CD4-positive, alpha-beta T cell treated with Interferon gamma for 1 hour (primary cell): ENCODE measurements at regions not wholly inside any gene's neighbourhood (a gene's known extent, or its start where the extent isn't known, plus 50 kb on each side); places are given as distances from the start of the nearest gene placed in this dataset.

Experiments used
- DNase-seq: peaks from one replicate; pipeline ENCODE4 v3.0.0-alpha.2; 2020

- no peak for DNase-seq
Measured at GRCh38 chr1:37393173-37394120, 80.9 kb upstream of the ZC3H12A start.

GRCh38 chr1:37394574-37395464, 79.6 kb upstream of the ZC3H12A start:
- no peak for DNase-seq

- DNase-seq = no peak
Measured at GRCh38 chr1:37398096-37398495, 76.3 kb upstream of the ZC3H12A start.

- no peak for DNase-seq
Measured at GRCh38 chr1:37399205-37399604, 75.2 kb upstream of the ZC3H12A start.

GRCh38 chr1:37399830-37400464, 74.4 kb upstream of the ZC3H12A start:
- DNase-seq = no peak

GRCh38 chr1:37400466-37401225, 73.7 kb upstream of the ZC3H12A start:
- DNase-seq = no peak

GRCh38 chr1:37403166-37403565, 71.2 kb upstream of the ZC3H12A start:
- DNase-seq = no peak

- DNase-seq = no peak
Measured at GRCh38 chr1:37404711-37405110, 69.7 kb upstream of the ZC3H12A start.

GRCh38 chr1:37410105-37410504, 64.3 kb upstream of the ZC3H12A start:
- DNase-seq = no peak

GRCh38 chr1:37410815-37411214, 63.6 kb upstream of the ZC3H12A start:
- DNase-seq = no peak

- no peak for DNase-seq
Measured at GRCh38 chr1:37415611-37416244, 58.7 kb upstream of the ZC3H12A start.

GRCh38 chr1:37420456-37420855, 53.9 kb upstream of the ZC3H12A start:
- no peak for DNase-seq

GRCh38 chr1:37423810-37424209, 50.6 kb upstream of the ZC3H12A start:
- DNase-seq = no peak

GRCh38 chr1:37424523-37424922, 49.9 kb upstream of the ZC3H12A start:
- no peak for DNase-seq
